WTC11 (cell line): ENCODE measurements at regions not wholly inside any gene's neighbourhood (a gene's known extent, or its start where the extent isn't known, plus 50 kb on each side); places are given as distances from the start of the nearest gene placed in this dataset.

ENCODE experiments used
- ATAC-seq: fragments of 200-7000 bp; cut with Tn5 transposase; 2 replicates; pipeline ENCODE4 v1.10.0; 2021; ENCODE audit warnings: mild to moderate bottlenecking, moderate library complexity
- CTCF ChIA-PET: fragments of 300-600 bp; sonication (Branson Sonifier 250); formaldehyde crosslinking; loops from one replicate; lab custom pipeline; 2021; ENCODE audit warnings: antibody characterized with exemption; lab: Charles Lee
- POLR2A ChIA-PET: fragments of 350-600 bp; sonication (Branson Sonifier 250); formaldehyde crosslinking; loops from one replicate; lab custom pipeline; 2021; ENCODE audit warnings: antibody characterized with exemption; lab: Charles Lee
- DNase-seq: peaks from one replicate; pipeline ENCODE4 v3.0.0; 2021; ENCODE audit warnings: low spot score
- H3K27ac Mint-ChIP-seq: 2 replicates; pipeline ENCODE4 v1.8.0; 2021; ENCODE audit warnings: mixed read lengths
- H3K27me3 Mint-ChIP-seq: 2 replicates; pipeline ENCODE4 v1.8.0; 2021; ENCODE audit warnings: low read depth, mild to moderate bottlenecking, moderate library complexity, mixed read lengths
- H3K36me3 Mint-ChIP-seq: 2 replicates; pipeline ENCODE4 v1.8.0; 2021; ENCODE audit warnings: mixed read lengths
- H3K4me1 Mint-ChIP-seq: 2 replicates; pipeline ENCODE4 v1.8.0; 2022; ENCODE audit warnings: mixed read lengths
- H3K4me3 Mint-ChIP-seq: 2 replicates; pipeline ENCODE4 v1.8.0; 2021; ENCODE audit warnings: mild to moderate bottlenecking, moderate library complexity, mixed read lengths
- H3K9me3 Mint-ChIP-seq: 2 replicates; pipeline ENCODE4 v1.8.0; 2021; ENCODE audit warnings: mixed read lengths
- EMX1 ChIP-seq: fragments of 250-450 bp; sonication (Bioruptor Pico); IDR thresholded peaks from 2 replicates; pipeline ENCODE4 v1.8.0; 2021; ENCODE audit warnings: mild to moderate bottlenecking
- FOXJ3 ChIP-seq: sonication (generic); formaldehyde crosslinking; IDR thresholded peaks from 2 replicates; pipeline ENCODE4 v1.9.0; 2021; ENCODE audit warnings: missing genetic modification reagents, mild to moderate bottlenecking, borderline replicate concordance
- FOXK1 ChIP-seq: sonication (generic); formaldehyde crosslinking; IDR thresholded peaks from 2 replicates; pipeline ENCODE4 v1.8.0; 2022; ENCODE audit warnings: mild to moderate bottlenecking, moderate library complexity, missing genetic modification reagents
- FOXP1 ChIP-seq: sonication (generic); formaldehyde crosslinking; IDR thresholded peaks from 2 replicates; pipeline ENCODE4 v1.8.0; 2022; ENCODE audit warnings: missing genetic modification reagents, mild to moderate bottlenecking, moderate library complexity, borderline replicate concordance
- IRF2 ChIP-seq: sonication (generic); formaldehyde crosslinking; IDR thresholded peaks from 2 replicates; pipeline ENCODE4 v1.8.0; 2022; ENCODE audit warnings: low read depth, missing genetic modification reagents, borderline replicate concordance
- NFATC4 ChIP-seq: fragments of 250-450 bp; sonication (Bioruptor Pico); IDR thresholded peaks from 2 replicates; pipeline ENCODE4 v1.9.0; 2021; ENCODE audit warnings: mild to moderate bottlenecking
- NFE2L1 ChIP-seq: sonication (generic); formaldehyde crosslinking; IDR thresholded peaks from 2 replicates; pipeline ENCODE4 v1.8.1; 2023; ENCODE audit warnings: missing genetic modification reagents
- TEAD1 ChIP-seq: sonication (generic); formaldehyde crosslinking; IDR thresholded peaks from 2 replicates; pipeline ENCODE4 v1.8.0; 2022; ENCODE audit warnings: mild to moderate bottlenecking, missing genetic modification reagents
- ZNF317 ChIP-seq: sonication (generic); formaldehyde crosslinking; IDR thresholded peaks from 2 replicates; pipeline ENCODE4 v1.8.1; 2023; ENCODE audit warnings: low read depth, mild to moderate bottlenecking, moderate library complexity, missing genetic modification reagents, borderline replicate concordance
- ZNF423 ChIP-seq: fragments of 250-450 bp; sonication (Bioruptor Pico); IDR thresholded peaks from 2 replicates; pipeline ENCODE4 v2.1.2; 2022; ENCODE audit warnings: mild to moderate bottlenecking, moderate library complexity
- TF ChIP-seq, protein P1 (sequence below): sonication (generic); formaldehyde crosslinking; IDR thresholded peaks from 2 replicates; pipeline ENCODE4 v1.8.1; 2023; ENCODE audit warnings: mild to moderate bottlenecking, missing genetic modification reagents, moderate library complexity
- TF ChIP-seq, protein P2 (sequence below): sonication (generic); formaldehyde crosslinking; IDR thresholded peaks from 2 replicates; pipeline ENCODE4 v1.8.1; 2023; ENCODE audit warnings: mild to moderate bottlenecking, missing genetic modification reagents
- TF ChIP-seq, protein P3 (sequence below): sonication (generic); formaldehyde crosslinking; IDR thresholded peaks from 2 replicates; pipeline ENCODE4 v1.8.0; 2023; ENCODE audit warnings: missing genetic modification reagents, mild to moderate bottlenecking, borderline replicate concordance
- TF ChIP-seq, protein P4 (sequence below): sonication (generic); formaldehyde crosslinking; IDR thresholded peaks from 2 replicates; pipeline ENCODE4 v1.8.0; 2022; ENCODE audit warnings: mild to moderate bottlenecking, missing genetic modification reagents
- TF ChIP-seq, protein P5 (sequence below): fragments of 200-600 bp; IDR thresholded peaks from 2 replicates; pipeline ENCODE4 v1.8.0; 2022; ENCODE audit warnings: antibody characterized with exemption
- TF ChIP-seq, protein P6 (sequence below): fragments of 250-450 bp; sonication (Bioruptor Pico); IDR thresholded peaks from 2 replicates; pipeline ENCODE4 v2.1.2; 2022; ENCODE audit warnings: mild to moderate bottlenecking, moderate library complexity
- TF ChIP-seq, protein P7 (sequence below): sonication (generic); formaldehyde crosslinking; IDR thresholded peaks from 2 replicates; pipeline ENCODE4 v1.8.0; 2023; ENCODE audit warnings: mild to moderate bottlenecking, missing genetic modification reagents
- TF ChIP-seq, protein P8 (sequence below): sonication (generic); formaldehyde crosslinking; IDR thresholded peaks from 2 replicates; pipeline ENCODE4 v1.8.0; 2023; ENCODE audit warnings: missing genetic modification reagents

DNA sequence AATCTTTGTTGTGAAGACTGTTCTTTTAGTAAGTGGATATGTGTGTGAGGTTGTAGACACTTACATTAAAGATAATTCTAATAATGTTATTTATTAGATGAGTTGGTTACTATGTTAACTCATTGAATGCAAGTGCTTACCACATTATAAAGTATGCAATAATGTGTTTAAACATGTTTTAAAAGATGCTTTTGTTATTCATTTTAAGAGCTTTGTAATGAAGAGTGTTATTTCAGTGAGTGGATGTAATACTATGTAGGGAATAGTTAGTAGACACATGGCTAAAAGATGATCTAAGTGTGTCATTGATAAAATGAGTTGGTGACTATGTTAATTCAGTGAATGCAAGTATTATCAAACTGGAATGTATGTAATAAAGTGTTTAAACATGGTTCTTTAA is 70.0 kb upstream of the VOPP1 start:
- Mint-ChIP-seq H3K9me3 (peaks cover 35% of the 10 kb centered on the region), H3K4me3 (no peak overlapping the region), H3K27ac (no peak overlapping the region), H3K4me1 (no peaks in the 10 kb centered on the region), H3K36me3 (peaks cover 7% of the 10 kb centered on the region; the same call in 1 of the 2 replicates), H3K27me3 (peaks cover 4% of the 10 kb centered on the region)
- DNase-seq (no peak), ATAC-seq (no peak)
- ChIA-PET POLR2A (no interaction called here), CTCF (interaction anchor here (1.2 to 2.0 kb wide), 2 partner anchors 91 to 99 kb away, joined by 5 to 8 read pairs; no protein-coding TSS in a partner anchor)
- TF ChIP-seq FOXJ3 (CRISPR knock-in tag), result no peak
- TF ChIP-seq TEAD1 (CRISPR knock-in tag), result no peak
- no peak for TF ChIP-seq IRF2 (CRISPR knock-in tag)
- TF ChIP-seq NFE2L1 (CRISPR knock-in tag), result no peak
- TF ChIP-seq, protein P1, sequence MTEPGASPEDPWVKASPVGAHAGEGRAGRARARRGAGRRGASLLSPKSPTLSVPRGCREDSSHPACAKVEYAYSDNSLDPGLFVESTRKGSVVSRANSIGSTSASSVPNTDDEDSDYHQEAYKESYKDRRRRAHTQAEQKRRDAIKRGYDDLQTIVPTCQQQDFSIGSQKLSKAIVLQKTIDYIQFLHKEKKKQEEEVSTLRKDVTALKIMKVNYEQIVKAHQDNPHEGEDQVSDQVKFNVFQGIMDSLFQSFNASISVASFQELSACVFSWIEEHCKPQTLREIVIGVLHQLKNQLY (CRISPR knock-in tag), result no peak
- TF ChIP-seq, protein P2, sequence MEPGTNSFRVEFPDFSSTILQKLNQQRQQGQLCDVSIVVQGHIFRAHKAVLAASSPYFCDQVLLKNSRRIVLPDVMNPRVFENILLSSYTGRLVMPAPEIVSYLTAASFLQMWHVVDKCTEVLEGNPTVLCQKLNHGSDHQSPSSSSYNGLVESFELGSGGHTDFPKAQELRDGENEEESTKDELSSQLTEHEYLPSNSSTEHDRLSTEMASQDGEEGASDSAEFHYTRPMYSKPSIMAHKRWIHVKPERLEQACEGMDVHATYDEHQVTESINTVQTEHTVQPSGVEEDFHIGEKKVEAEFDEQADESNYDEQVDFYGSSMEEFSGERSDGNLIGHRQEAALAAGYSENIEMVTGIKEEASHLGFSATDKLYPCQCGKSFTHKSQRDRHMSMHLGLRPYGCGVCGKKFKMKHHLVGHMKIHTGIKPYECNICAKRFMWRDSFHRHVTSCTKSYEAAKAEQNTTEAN, result no peak
- TF ChIP-seq, protein P3, sequence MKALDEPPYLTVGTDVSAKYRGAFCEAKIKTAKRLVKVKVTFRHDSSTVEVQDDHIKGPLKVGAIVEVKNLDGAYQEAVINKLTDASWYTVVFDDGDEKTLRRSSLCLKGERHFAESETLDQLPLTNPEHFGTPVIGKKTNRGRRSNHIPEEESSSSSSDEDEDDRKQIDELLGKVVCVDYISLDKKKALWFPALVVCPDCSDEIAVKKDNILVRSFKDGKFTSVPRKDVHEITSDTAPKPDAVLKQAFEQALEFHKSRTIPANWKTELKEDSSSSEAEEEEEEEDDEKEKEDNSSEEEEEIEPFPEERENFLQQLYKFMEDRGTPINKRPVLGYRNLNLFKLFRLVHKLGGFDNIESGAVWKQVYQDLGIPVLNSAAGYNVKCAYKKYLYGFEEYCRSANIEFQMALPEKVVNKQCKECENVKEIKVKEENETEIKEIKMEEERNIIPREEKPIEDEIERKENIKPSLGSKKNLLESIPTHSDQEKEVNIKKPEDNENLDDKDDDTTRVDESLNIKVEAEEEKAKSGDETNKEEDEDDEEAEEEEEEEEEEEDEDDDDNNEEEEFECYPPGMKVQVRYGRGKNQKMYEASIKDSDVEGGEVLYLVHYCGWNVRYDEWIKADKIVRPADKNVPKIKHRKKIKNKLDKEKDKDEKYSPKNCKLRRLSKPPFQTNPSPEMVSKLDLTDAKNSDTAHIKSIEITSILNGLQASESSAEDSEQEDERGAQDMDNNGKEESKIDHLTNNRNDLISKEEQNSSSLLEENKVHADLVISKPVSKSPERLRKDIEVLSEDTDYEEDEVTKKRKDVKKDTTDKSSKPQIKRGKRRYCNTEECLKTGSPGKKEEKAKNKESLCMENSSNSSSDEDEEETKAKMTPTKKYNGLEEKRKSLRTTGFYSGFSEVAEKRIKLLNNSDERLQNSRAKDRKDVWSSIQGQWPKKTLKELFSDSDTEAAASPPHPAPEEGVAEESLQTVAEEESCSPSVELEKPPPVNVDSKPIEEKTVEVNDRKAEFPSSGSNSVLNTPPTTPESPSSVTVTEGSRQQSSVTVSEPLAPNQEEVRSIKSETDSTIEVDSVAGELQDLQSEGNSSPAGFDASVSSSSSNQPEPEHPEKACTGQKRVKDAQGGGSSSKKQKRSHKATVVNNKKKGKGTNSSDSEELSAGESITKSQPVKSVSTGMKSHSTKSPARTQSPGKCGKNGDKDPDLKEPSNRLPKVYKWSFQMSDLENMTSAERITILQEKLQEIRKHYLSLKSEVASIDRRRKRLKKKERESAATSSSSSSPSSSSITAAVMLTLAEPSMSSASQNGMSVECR (CRISPR knock-in tag), result no peak
- TF ChIP-seq EMX1 (CRISPR knock-in tag), result no peak
- no peak for TF ChIP-seq ZNF423 (CRISPR knock-in tag)
- TF ChIP-seq, protein P4, sequence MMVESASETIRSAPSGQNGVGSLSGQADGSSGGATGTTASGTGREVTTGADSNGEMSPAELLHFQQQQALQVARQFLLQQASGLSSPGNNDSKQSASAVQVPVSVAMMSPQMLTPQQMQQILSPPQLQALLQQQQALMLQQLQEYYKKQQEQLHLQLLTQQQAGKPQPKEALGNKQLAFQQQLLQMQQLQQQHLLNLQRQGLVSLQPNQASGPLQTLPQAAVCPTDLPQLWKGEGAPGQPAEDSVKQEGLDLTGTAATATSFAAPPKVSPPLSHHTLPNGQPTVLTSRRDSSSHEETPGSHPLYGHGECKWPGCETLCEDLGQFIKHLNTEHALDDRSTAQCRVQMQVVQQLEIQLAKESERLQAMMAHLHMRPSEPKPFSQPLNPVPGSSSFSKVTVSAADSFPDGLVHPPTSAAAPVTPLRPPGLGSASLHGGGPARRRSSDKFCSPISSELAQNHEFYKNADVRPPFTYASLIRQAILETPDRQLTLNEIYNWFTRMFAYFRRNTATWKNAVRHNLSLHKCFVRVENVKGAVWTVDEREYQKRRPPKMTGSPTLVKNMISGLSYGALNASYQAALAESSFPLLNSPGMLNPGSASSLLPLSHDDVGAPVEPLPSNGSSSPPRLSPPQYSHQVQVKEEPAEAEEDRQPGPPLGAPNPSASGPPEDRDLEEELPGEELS, result no peak
- TF ChIP-seq FOXP1, result no peak
- TF ChIP-seq NFATC4 (CRISPR knock-in tag), result no peak
- TF ChIP-seq, protein P5, sequence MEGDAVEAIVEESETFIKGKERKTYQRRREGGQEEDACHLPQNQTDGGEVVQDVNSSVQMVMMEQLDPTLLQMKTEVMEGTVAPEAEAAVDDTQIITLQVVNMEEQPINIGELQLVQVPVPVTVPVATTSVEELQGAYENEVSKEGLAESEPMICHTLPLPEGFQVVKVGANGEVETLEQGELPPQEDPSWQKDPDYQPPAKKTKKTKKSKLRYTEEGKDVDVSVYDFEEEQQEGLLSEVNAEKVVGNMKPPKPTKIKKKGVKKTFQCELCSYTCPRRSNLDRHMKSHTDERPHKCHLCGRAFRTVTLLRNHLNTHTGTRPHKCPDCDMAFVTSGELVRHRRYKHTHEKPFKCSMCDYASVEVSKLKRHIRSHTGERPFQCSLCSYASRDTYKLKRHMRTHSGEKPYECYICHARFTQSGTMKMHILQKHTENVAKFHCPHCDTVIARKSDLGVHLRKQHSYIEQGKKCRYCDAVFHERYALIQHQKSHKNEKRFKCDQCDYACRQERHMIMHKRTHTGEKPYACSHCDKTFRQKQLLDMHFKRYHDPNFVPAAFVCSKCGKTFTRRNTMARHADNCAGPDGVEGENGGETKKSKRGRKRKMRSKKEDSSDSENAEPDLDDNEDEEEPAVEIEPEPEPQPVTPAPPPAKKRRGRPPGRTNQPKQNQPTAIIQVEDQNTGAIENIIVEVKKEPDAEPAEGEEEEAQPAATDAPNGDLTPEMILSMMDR, result no peak
- TF ChIP-seq FOXK1, result no peak
- TF ChIP-seq, protein P6, sequence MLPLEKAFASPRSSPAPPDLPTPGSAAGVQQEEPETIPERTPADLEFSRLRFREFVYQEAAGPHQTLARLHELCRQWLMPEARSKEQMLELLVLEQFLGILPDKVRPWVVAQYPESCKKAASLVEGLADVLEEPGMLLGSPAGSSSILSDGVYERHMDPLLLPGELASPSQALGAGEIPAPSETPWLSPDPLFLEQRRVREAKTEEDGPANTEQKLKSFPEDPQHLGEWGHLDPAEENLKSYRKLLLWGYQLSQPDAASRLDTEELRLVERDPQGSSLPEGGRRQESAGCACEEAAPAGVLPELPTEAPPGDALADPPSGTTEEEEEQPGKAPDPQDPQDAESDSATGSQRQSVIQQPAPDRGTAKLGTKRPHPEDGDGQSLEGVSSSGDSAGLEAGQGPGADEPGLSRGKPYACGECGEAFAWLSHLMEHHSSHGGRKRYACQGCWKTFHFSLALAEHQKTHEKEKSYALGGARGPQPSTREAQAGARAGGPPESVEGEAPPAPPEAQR, result no peak
- no peak for TF ChIP-seq ZNF317 (CRISPR knock-in tag)
- TF ChIP-seq, protein P7, sequence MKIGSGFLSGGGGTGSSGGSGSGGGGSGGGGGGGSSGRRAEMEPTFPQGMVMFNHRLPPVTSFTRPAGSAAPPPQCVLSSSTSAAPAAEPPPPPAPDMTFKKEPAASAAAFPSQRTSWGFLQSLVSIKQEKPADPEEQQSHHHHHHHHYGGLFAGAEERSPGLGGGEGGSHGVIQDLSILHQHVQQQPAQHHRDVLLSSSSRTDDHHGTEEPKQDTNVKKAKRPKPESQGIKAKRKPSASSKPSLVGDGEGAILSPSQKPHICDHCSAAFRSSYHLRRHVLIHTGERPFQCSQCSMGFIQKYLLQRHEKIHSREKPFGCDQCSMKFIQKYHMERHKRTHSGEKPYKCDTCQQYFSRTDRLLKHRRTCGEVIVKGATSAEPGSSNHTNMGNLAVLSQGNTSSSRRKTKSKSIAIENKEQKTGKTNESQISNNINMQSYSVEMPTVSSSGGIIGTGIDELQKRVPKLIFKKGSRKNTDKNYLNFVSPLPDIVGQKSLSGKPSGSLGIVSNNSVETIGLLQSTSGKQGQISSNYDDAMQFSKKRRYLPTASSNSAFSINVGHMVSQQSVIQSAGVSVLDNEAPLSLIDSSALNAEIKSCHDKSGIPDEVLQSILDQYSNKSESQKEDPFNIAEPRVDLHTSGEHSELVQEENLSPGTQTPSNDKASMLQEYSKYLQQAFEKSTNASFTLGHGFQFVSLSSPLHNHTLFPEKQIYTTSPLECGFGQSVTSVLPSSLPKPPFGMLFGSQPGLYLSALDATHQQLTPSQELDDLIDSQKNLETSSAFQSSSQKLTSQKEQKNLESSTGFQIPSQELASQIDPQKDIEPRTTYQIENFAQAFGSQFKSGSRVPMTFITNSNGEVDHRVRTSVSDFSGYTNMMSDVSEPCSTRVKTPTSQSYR, result no peak
- TF ChIP-seq, protein P8, sequence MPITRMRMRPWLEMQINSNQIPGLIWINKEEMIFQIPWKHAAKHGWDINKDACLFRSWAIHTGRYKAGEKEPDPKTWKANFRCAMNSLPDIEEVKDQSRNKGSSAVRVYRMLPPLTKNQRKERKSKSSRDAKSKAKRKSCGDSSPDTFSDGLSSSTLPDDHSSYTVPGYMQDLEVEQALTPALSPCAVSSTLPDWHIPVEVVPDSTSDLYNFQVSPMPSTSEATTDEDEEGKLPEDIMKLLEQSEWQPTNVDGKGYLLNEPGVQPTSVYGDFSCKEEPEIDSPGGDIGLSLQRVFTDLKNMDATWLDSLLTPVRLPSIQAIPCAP, result no peak
